Transverse colon (tissue), 4 donors: ENCODE measurements at regions not wholly inside any gene's neighbourhood (a gene's known extent, or its start where the extent isn't known, plus 50 kb on each side); places are given as distances from the start of the nearest gene placed in this dataset.

Experiments used
- DNase-seq: peaks from one replicate; pipeline ENCODE4 v3.0.0-alpha.2; 2019
- H3K27ac ChIP-seq, 4 donors: fragments of 200-600 bp; sonication (generic); 2 replicates each; pipeline ENCODE4 v1.5.1; 2016 to 2018; ENCODE audit warnings: inconsistent platforms in 4 of 4
- H3K27me3 ChIP-seq: fragments of 200-600 bp; sonication (generic); 2 replicates; pipeline ENCODE4 v1.5.1; 2017; ENCODE audit warnings: inconsistent platforms
- H3K36me3 ChIP-seq, 4 donors: fragments of 200-600 bp; sonication (generic); 2 replicates each; pipeline ENCODE4 v1.5.1; 2017 to 2019; ENCODE audit warnings: inconsistent platforms in 4 of 4
- H3K4me1 ChIP-seq, 4 donors: fragments of 200-600 bp; sonication (generic); 2 replicates each; pipeline ENCODE4 v1.5.1; 2017 to 2020; ENCODE audit warnings: inconsistent platforms in 4 of 4
- H3K4me3 ChIP-seq, 4 donors: fragments of 200-600 bp; sonication (generic); 1 replicate in 1 of 4; 2 replicates in 3 of 4; pipeline versions ENCODE4 v1.5.1 to v1.6.1; 2017 to 2019; ENCODE audit warnings: inconsistent platforms in 4 of 4
- H3K9me3 ChIP-seq, 2 donors: fragments of 200-600 bp; sonication (generic); 2 replicates each; pipeline ENCODE4 v1.5.1; 2017 to 2019; ENCODE audit warnings: inconsistent platforms in 2 of 2
- EP300 ChIP-seq: sonication (generic); formaldehyde crosslinking; IDR thresholded peaks from one replicate; pipeline ENCODE4 v1.6.1; 2017; ENCODE audit warnings: antibody characterized with exemption, low read depth
- POLR2A ChIP-seq: fragments of 450-650 bp; IDR thresholded peaks from one replicate; pipeline ENCODE4 v1.6.1; 2016; ENCODE audit warnings: antibody characterized with exemption, mild to moderate bottlenecking, moderate library complexity
- POLR2AphosphoS5 ChIP-seq, 3 donors: sonication (generic); formaldehyde crosslinking; IDR thresholded peaks; one replicate each; pipeline ENCODE4 v1.6.1; 2016; ENCODE audit warnings: antibody characterized with exemption in 3 of 3
- WGBS, 2 donors: methylation state at CpG; one replicate each; pipeline ENCODE4 v1.1.5; 2018; ENCODE audit warnings: low coverage in 1 of 2; 5-methylcytosine and 5-hydroxymethylcytosine counted together
- in situ Hi-C, 4 donors: fragments of 200-750 bp; cut with MboI; loops; one replicate each; pipeline versions ENCODE4 v1.15.0 to v1.15.1; 2017; ENCODE audit warnings: low sequenced_read_pairs in 3 of 4, low pct_ligation_motif_present in 1 of 4, low pct_unique_long_range_greater_than_20kb in 1 of 4
- intact Hi-C: fragments of 100-400 bp; cut with DNase I; formaldehyde crosslinking; loops from one replicate; pipeline ENCODE4 v1.15.1; 2023; ENCODE audit warnings: low total_unique reads
- TF ChIP-seq, protein P1 (sequence below), 5 experiments: fragments of 200-600 bp in 3 of 5; fragments of 450-650 bp in 2 of 5; sonication (generic) in 3 of 5; IDR thresholded peaks; 1 replicate in 2 of 5; 2 replicates in 3 of 5; pipeline ENCODE4 v1.5.1; 2016 to 2017; ENCODE audit warnings: antibody characterized with exemption in 5 of 5, inconsistent platforms in 3 of 5, mild to moderate bottlenecking in 2 of 5, moderate library complexity in 1 of 5

DNA sequence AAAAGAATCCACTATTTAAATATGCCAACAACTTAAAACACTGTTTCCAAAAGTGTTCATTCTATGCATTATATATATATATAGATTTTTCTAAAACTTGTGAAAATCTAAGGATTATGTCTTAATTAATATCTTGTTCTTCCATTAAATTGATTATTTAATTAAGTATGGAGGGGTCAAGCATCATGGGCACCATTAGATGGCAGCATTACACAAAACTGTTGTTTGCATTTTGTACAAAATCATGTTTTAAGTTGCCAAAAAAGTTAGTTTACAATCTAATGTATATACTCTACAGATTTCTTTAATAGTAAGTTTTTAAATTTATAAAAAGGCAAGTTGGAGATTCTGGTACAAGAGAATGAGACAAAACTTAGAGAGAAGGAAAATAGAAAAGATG is 213.2 kb upstream of the EDNRB start:
- intact Hi-C loops (no loop called here), in situ Hi-C loops (loop anchor here in 3 of 4 donors (10.0 to 25.0 kb wide), 3 partner anchors 830 to 855 kb away; no protein-coding TSS in a partner anchor)
- Histone ChIP-seq H3K4me1 (no peaks in the 10 kb centered on the region), H3K27me3 (peaks cover 5% of the 10 kb centered on the region), H3K36me3 (no peaks in the 10 kb centered on the region), H3K9me3 (no peaks in the 10 kb centered on the region), H3K27ac (no peak overlapping the region), H3K4me3 (no peak overlapping the region)
- TF ChIP-seq, protein P1, sequence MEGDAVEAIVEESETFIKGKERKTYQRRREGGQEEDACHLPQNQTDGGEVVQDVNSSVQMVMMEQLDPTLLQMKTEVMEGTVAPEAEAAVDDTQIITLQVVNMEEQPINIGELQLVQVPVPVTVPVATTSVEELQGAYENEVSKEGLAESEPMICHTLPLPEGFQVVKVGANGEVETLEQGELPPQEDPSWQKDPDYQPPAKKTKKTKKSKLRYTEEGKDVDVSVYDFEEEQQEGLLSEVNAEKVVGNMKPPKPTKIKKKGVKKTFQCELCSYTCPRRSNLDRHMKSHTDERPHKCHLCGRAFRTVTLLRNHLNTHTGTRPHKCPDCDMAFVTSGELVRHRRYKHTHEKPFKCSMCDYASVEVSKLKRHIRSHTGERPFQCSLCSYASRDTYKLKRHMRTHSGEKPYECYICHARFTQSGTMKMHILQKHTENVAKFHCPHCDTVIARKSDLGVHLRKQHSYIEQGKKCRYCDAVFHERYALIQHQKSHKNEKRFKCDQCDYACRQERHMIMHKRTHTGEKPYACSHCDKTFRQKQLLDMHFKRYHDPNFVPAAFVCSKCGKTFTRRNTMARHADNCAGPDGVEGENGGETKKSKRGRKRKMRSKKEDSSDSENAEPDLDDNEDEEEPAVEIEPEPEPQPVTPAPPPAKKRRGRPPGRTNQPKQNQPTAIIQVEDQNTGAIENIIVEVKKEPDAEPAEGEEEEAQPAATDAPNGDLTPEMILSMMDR (IDR thresholded peaks at IDR 0.05) = no peak
- TF ChIP-seq EP300 (no peak), POLR2AphosphoS5 (IDR thresholded peaks at IDR 0.05) (no peak), POLR2A (no peak)
- no peak for DNase-seq

- Histone ChIP-seq H3K36me3 (no peaks in the 10 kb centered on the region), H3K27ac (no peak overlapping the region), H3K9me3 (no peaks in the 10 kb centered on the region), H3K4me1 (no peaks in the 10 kb centered on the region), H3K27me3 (peaks cover 5% of the 10 kb centered on the region), H3K4me3 (no peak overlapping the region)
- TF ChIP-seq POLR2AphosphoS5 (IDR thresholded peaks at IDR 0.05) = no peak
- TF ChIP-seq POLR2A = no peak
- TF ChIP-seq, protein P1 (IDR thresholded peaks at IDR 0.05) = no peak
- no peak for TF ChIP-seq EP300
- DNase-seq = no peak
- 76 to 82% methylated on average over 2 of the region's 2 CpGs for WGBS, 2 donors
- intact Hi-C loops (no loop called here), in situ Hi-C loops (loop anchor here in 3 of 4 donors (10.0 to 25.0 kb wide), 3 partner anchors 831 to 856 kb away; no protein-coding TSS in a partner anchor)
These were observed 212.7 kb upstream of the EDNRB start for GRCh38 chr13:78131346-78131745.

GRCh38 chr13:78129823-78130222 is 211.2 kb upstream of the EDNRB start:
- Histone ChIP-seq H3K4me1 (no peaks in the 10 kb centered on the region), H3K4me3 (no peak overlapping the region), H3K36me3 (no peaks in the 10 kb centered on the region), H3K9me3 (no peaks in the 10 kb centered on the region), H3K27ac (no peak overlapping the region), H3K27me3 (peaks cover 5% of the 10 kb centered on the region)
- TF ChIP-seq, protein P1 (IDR thresholded peaks at IDR 0.05) = no peak
- TF ChIP-seq POLR2AphosphoS5 (IDR thresholded peaks at IDR 0.05) (no peak), EP300 (no peak), POLR2A (no peak)
- in situ Hi-C loops (loop anchor here in 3 of 4 donors (10.0 to 25.0 kb wide), 4 partner anchors 355 to 857 kb away; no protein-coding TSS in a partner anchor), intact Hi-C loops (loop anchor here (10.0 kb wide), 1 partner anchor 345 kb away; no protein-coding TSS in a partner anchor)
- WGBS, 2 donors = 15 to 30% methylated on average over 2 of the region's 2 CpGs
- DNase-seq = no peak

DNA sequence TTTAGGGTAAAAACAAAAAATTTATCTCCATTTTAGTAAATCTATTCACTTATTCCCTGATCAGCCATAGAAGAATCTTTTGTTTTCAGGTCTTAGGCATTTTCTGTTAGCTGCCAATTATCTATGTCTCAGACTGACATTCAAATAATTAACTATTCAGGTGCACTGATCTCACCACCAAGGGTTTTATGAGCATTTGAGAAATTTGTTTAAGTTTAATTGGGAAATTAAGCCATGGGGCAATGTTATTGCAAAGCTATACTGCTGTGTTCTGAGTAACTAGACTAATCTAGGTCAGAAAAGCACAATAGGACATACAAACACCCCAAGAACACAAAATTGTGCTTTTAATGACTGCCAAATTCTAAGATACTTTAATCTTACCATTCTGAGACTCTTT is 210.7 kb upstream of the EDNRB start:
- Histone ChIP-seq H3K27ac (no peak overlapping the region), H3K9me3 (no peaks in the 10 kb centered on the region), H3K4me1 (no peaks in the 10 kb centered on the region), H3K4me3 (no peak overlapping the region), H3K27me3 (peaks cover 5% of the 10 kb centered on the region), H3K36me3 (no peaks in the 10 kb centered on the region)
- DNase-seq = no peak
- in situ Hi-C loops = loop anchor here in 2 of 4 donors (10.0 to 25.0 kb wide), 3 partner anchors 355 to 858 kb away; no protein-coding TSS in a partner anchor
- TF ChIP-seq, protein P1 (IDR thresholded peaks at IDR 0.05) = no peak
- no peak for TF ChIP-seq EP300
- TF ChIP-seq POLR2A = no peak
- TF ChIP-seq POLR2AphosphoS5 (IDR thresholded peaks at IDR 0.05) = no peak
- intact Hi-C loops = loop anchor here (10.0 kb wide), 1 partner anchor 345 kb away; no protein-coding TSS in a partner anchor
